SK-N-SH (cell line): ENCODE measurements at regions not wholly inside any gene's neighbourhood (a gene's known extent, or its start where the extent isn't known, plus 50 kb on each side); places are given as distances from the start of the nearest gene placed in this dataset.

Source experiments
- CTCF ChIA-PET: fragments of 300-600, 350-600 bp; formaldehyde crosslinking; extraction: SDS; loops from one replicate; lab custom pipeline; 2021; lab: Yijun Ruan, JAX
- POLR2A ChIA-PET: fragments of 350-600 bp; sonication (Branson Sonifier 250); formaldehyde crosslinking; extraction: SDS; loops from one replicate; lab custom pipeline; 2020; ENCODE audit warnings: antibody characterized with exemption, inconsistent platforms; lab: Yijun Ruan, JAX
- DNase-seq: peaks from one replicate; pipeline ENCODE4 v3.0.0; 2012
- H2AFZ ChIP-seq: fragments of 200-600 bp; sonication (generic); 2 replicates; pipeline ENCODE4 v1.8.1; 2016; ENCODE audit warnings: antibody characterized with exemption, mild to moderate bottlenecking, low read depth
- H3F3A ChIP-seq: fragments of 200-600 bp; sonication (generic); replicated peaks from 2 replicates; pipeline ENCODE3; 2016; ENCODE audit warnings: antibody characterized with exemption, mild to moderate bottlenecking; ENCODE audit not compliant: insufficient read depth
- H3K27ac ChIP-seq, 2 experiments: fragments of 200-500 bp in 1 of 2; fragments of 200-600 bp in 1 of 2; sonication (Bioruptor generic) in 1 of 2; sonication (generic), shearing (Covaris generic) in 1 of 2; 2 replicates each; pipeline versions ENCODE4 v1.5.1 to v1.6.1; 2014 to 2016; ENCODE audit warnings: low read depth in 2 of 2, inconsistent platforms in 1 of 2, low read length in 1 of 2, mild to moderate bottlenecking in 1 of 2, mixed read lengths in 1 of 2
- H3K27me3 ChIP-seq: fragments of 200-600 bp; sonication (generic), shearing (Covaris generic); 2 replicates; pipeline ENCODE4 v1.6.1; 2016; ENCODE audit warnings: mixed run types; ENCODE audit not compliant: insufficient read depth
- H3K36me3 ChIP-seq, 2 experiments: fragments of 200-500 bp in 1 of 2; fragments of 200-600 bp in 1 of 2; sonication (Bioruptor generic) in 1 of 2; sonication (generic) in 1 of 2; replicated peaks in 1 of 2; 2 replicates each; pipeline versions ENCODE3 to v1.5.1; 2014 to 2016; ENCODE audit warnings: low read length in 1 of 2, mild to moderate bottlenecking in 1 of 2; ENCODE audit not compliant: insufficient read depth in 2 of 2, control insufficient read depth in 1 of 2
- H3K4me1 ChIP-seq, 2 experiments: fragments of 200-500 bp in 1 of 2; fragments of 200-600 bp in 1 of 2; sonication (Bioruptor generic) in 1 of 2; sonication (generic), shearing (Covaris generic) in 1 of 2; 2 replicates each; pipeline versions ENCODE4 v1.5.1 to v1.6.1; 2014 to 2016; ENCODE audit warnings: low read depth in 1 of 2, low read length in 1 of 2, mixed run types in 1 of 2; ENCODE audit not compliant: insufficient read depth in 2 of 2, control insufficient read depth in 1 of 2
- H3K4me2 ChIP-seq: fragments of 200-600 bp; sonication (generic), shearing (Covaris generic); 2 replicates; pipeline ENCODE4 v1.6.1; 2017; ENCODE audit warnings: mixed run types
- H3K4me3 ChIP-seq, 2 experiments: fragments of 200-500 bp in 1 of 2; fragments of 200-600 bp in 1 of 2; sonication (Bioruptor generic) in 1 of 2; sonication (generic), shearing (Covaris generic) in 1 of 2; 2 replicates each; pipeline versions ENCODE4 v1.5.1 to v1.8.1; 2014 to 2016; ENCODE audit warnings: low read depth in 2 of 2, inconsistent platforms in 1 of 2, low read length in 1 of 2, mild to moderate bottlenecking in 1 of 2, mixed read lengths in 1 of 2, moderate library complexity in 1 of 2
- H3K79me2 ChIP-seq: fragments of 200-600 bp; sonication (generic); 2 replicates; pipeline ENCODE4 v1.8.1; 2017; ENCODE audit warnings: mild to moderate bottlenecking; ENCODE audit not compliant: insufficient read depth
- H3K9ac ChIP-seq: fragments of 200-600 bp; sonication (generic); 2 replicates; pipeline ENCODE4 v1.6.1; 2017; ENCODE audit warnings: mixed run types
- H3K9me2 ChIP-seq: fragments of 200-600 bp; sonication (generic); 2 replicates; pipeline ENCODE4 v1.6.1; 2017; ENCODE audit warnings: mixed run types
- H3K9me3 ChIP-seq: fragments of 200-600 bp; sonication (generic); 2 replicates; pipeline ENCODE4 v1.6.1; 2017; ENCODE audit warnings: mixed run types, mild to moderate bottlenecking, moderate library complexity
- H4K20me1 ChIP-seq: fragments of 200-600 bp; sonication (generic); 2 replicates; pipeline ENCODE4 v1.6.1; 2017; ENCODE audit warnings: mild to moderate bottlenecking, mixed run types; ENCODE audit not compliant: insufficient read depth
- CHD2 ChIP-seq: fragments of 150-350 bp; IDR thresholded peaks from 2 replicates; pipeline ENCODE4 v1.6.1; 2018; ENCODE audit warnings: low read length; ENCODE audit not compliant: partially characterized antibody
- CTCF ChIP-seq: fragments of 200-600 bp; sonication (generic); IDR thresholded peaks from 2 replicates; pipeline ENCODE4 v1.6.1; 2017; ENCODE audit warnings: antibody characterized with exemption, mild to moderate bottlenecking, moderate library complexity
- EP300 ChIP-seq, 2 experiments: IDR thresholded peaks; 2 replicates each; pipeline versions ENCODE4 v1.4.0 to v1.6.1; 2012; ENCODE audit warnings: borderline replicate concordance in 1 of 2, low read depth in 1 of 2, low read length in 1 of 2
- FOSL2 ChIP-seq: IDR thresholded peaks from 2 replicates; pipeline ENCODE4 v1.4.0; 2012; ENCODE audit warnings: low read depth, mild to moderate bottlenecking, moderate library complexity, borderline replicate concordance
- FOXJ3 ChIP-seq: sonication (generic); formaldehyde crosslinking; IDR thresholded peaks from 2 replicates; pipeline ENCODE4 v1.5.1; 2020; ENCODE audit warnings: mild to moderate bottlenecking, missing genetic modification reagents
- FOXM1 ChIP-seq: IDR thresholded peaks from 2 replicates; pipeline ENCODE4 v1.4.0; 2012; ENCODE audit warnings: low read depth, mild to moderate bottlenecking
- GABPA ChIP-seq: IDR thresholded peaks from 2 replicates; pipeline ENCODE4 v1.4.0; 2012; ENCODE audit warnings: low read depth, mild to moderate bottlenecking
- GATA2 ChIP-seq: sonication (generic); formaldehyde crosslinking; IDR thresholded peaks from 2 replicates; pipeline ENCODE4 v1.5.0; 2020; ENCODE audit warnings: mild to moderate bottlenecking, missing genetic modification reagents
- JUND ChIP-seq: IDR thresholded peaks from 2 replicates; pipeline ENCODE4 v1.4.0; 2012
- MXI1 ChIP-seq: IDR thresholded peaks from 2 replicates; pipeline ENCODE4 v1.6.1; 2012; ENCODE audit warnings: mild to moderate bottlenecking, low read depth, low read length, improper control_type of control experiment
- NFIC ChIP-seq: IDR thresholded peaks from 2 replicates; pipeline ENCODE4 v1.4.0; 2012; ENCODE audit warnings: borderline replicate concordance
- PBX3 ChIP-seq: IDR thresholded peaks from 2 replicates; pipeline ENCODE4; 2012
- POLR2AphosphoS5 ChIP-seq: IDR thresholded peaks from 2 replicates; pipeline ENCODE4 v1.6.1; 2012; ENCODE audit warnings: low read depth, low read length
- RXRA ChIP-seq: IDR thresholded peaks from 2 replicates; pipeline ENCODE4 v1.4.0; 2012; ENCODE audit warnings: low read depth, mild to moderate bottlenecking, borderline replicate concordance
- SMC3 ChIP-seq: IDR thresholded peaks from 2 replicates; pipeline ENCODE4 v1.6.1; 2012; ENCODE audit warnings: low read depth, low read length, improper control_type of control experiment
- TCF12 ChIP-seq: IDR thresholded peaks from 2 replicates; pipeline ENCODE4 v1.4.0; 2012
- TEAD4 ChIP-seq: IDR thresholded peaks from 2 replicates; pipeline ENCODE4 v1.4.0; 2012; ENCODE audit warnings: mild to moderate bottlenecking, borderline replicate concordance; ENCODE audit not compliant: insufficient read depth
- USF1 ChIP-seq: IDR thresholded peaks from 2 replicates; pipeline ENCODE4 v1.4.0; 2012; ENCODE audit warnings: low read depth, borderline replicate concordance
- YY1 ChIP-seq: IDR thresholded peaks from 2 replicates; pipeline ENCODE4 v1.4.0; 2012; ENCODE audit warnings: low read depth, mild to moderate bottlenecking
- ZBTB33 ChIP-seq: IDR thresholded peaks from 2 replicates; pipeline ENCODE4 v1.4.0; 2012; ENCODE audit warnings: low read depth, borderline replicate concordance
- WGBS: methylation state at CpG from one replicate; pipeline ENCODE4 v1.1.6; 2017; ENCODE audit warnings: low lambda C conversion rate; 5-methylcytosine and 5-hydroxymethylcytosine counted together

GRCh38 chr11:103530257-103530656 lies 421.0 kb downstream of the DYNC2H1 start:
- no peak for TF ChIP-seq SMC3
- TF ChIP-seq CTCF, result no peak
- no peak for TF ChIP-seq EP300 (IDR thresholded peaks at IDR 0.05; ENCODE audit: borderline replicate concordance in 1 of 2, low read depth in 1 of 2, low read length in 1 of 2)
- TF ChIP-seq MXI1, result no peak
- no peak for TF ChIP-seq USF1
- TF ChIP-seq ZBTB33, result no peak
- TF ChIP-seq TCF12, result no peak
- no peak for TF ChIP-seq POLR2AphosphoS5
- no peak for TF ChIP-seq JUND
- Histone ChIP-seq H3K4me1 (peaks cover 51 to 55% of the 10 kb centered on the region in 2 experiments), H2AFZ (no peak overlapping the region; the same call in 1 of the 2 replicates), H3K27me3 (no peaks in the 10 kb centered on the region), H3F3A (peaks cover 50% of the 10 kb centered on the region), H3K9me2 (no peaks in the 10 kb centered on the region), H3K9me3 (no peaks in the 10 kb centered on the region), H3K27ac (peak overlapping the region; percentile 87 to 99), H3K4me3 (no peak overlapping the region), H3K36me3 (no peaks in the 10 kb centered on the region), H3K9ac (peak overlapping the region; percentile 66), H4K20me1 (no peaks in the 10 kb centered on the region), H3K79me2 (no peaks in the 10 kb centered on the region), H3K4me2 (peak overlapping the region; percentile 39; the same call in 1 of the 2 replicates)
- no peak for DNase-seq
- WGBS, result 74% methylated on average over 4 of the region's 4 CpGs
- CTCF ChIA-PET, result interaction anchor here (1.7 kb wide), 1 partner anchor 44 kb away, joined by 4 read pairs; no protein-coding TSS in a partner anchor
- POLR2A ChIA-PET, result no interaction called here

GRCh38 chr11:103532133-103532788 lies 423.0 kb downstream of the DYNC2H1 start:
- no peak for DNase-seq
- Histone ChIP-seq H3K27ac (peak overlapping the region; percentile 87 to 99), H3K9ac (peak overlapping the region; percentile 42; the same call in 1 of the 2 replicates), H3K4me2 (peak overlapping the region; percentile 19; the same call in 1 of the 2 replicates), H3K9me2 (no peaks in the 10 kb centered on the region), H3K79me2 (no peaks in the 10 kb centered on the region), H3K36me3 (no peaks in the 10 kb centered on the region), H4K20me1 (no peaks in the 10 kb centered on the region), H3K4me3 (no peak overlapping the region), H3K27me3 (no peaks in the 10 kb centered on the region), H3F3A (peaks cover 47% of the 10 kb centered on the region), H3K4me1 (peaks cover 53 to 68% of the 10 kb centered on the region in 2 experiments), H2AFZ (peak overlapping the region; percentile 52; the same call in 1 of the 2 replicates), H3K9me3 (no peaks in the 10 kb centered on the region)
- peak; percentile 89; the same call in 1 of the 2 replicates for TF ChIP-seq FOSL2
- peak; percentile 55 for TF ChIP-seq RXRA
- peak; percentile 5 to 95; a peak in 2 of 4 replicates for TF ChIP-seq EP300 (IDR thresholded peaks at IDR 0.05; ENCODE audit: borderline replicate concordance in 1 of 2, low read depth in 1 of 2, low read length in 1 of 2)
- peak; percentile 85 for TF ChIP-seq TCF12
- TF ChIP-seq TEAD4, result peak; percentile 93
- TF ChIP-seq JUND, result peak; percentile 96
- TF ChIP-seq POLR2AphosphoS5, result peak; percentile 69; the same call in 1 of the 2 replicates
- no peak for TF ChIP-seq GABPA
- 0 out of 2 replicates have a peak, but pooled peaks have one; percentile 52 for TF ChIP-seq YY1
- no peak for TF ChIP-seq GATA2
- no peak for TF ChIP-seq CHD2
- peak; percentile 58; the same call in 1 of the 2 replicates for TF ChIP-seq FOXM1
- no peak for TF ChIP-seq FOXJ3 (CRISPR knock-in tag)
- TF ChIP-seq PBX3, result peak; percentile 86
- peak; percentile 69; the same call in 1 of the 2 replicates for TF ChIP-seq NFIC
- 27% methylated on average over 3 of the region's 3 CpGs for WGBS
- ChIA-PET POLR2A (interaction anchor here (0.6 kb wide), 1 partner anchor 95 kb away, joined by 3 read pairs; no protein-coding TSS in a partner anchor), CTCF (interaction anchor here (0.6 kb wide), 1 partner anchor 275 kb away, joined by 3 read pairs; no protein-coding TSS in a partner anchor)
